ENCODE measurements at regions not wholly inside any gene's neighbourhood (a gene's known extent, or its start where the extent isn't known, plus 50 kb on each side); places are given as distances from the start of the nearest gene placed in this dataset.

DNA sequence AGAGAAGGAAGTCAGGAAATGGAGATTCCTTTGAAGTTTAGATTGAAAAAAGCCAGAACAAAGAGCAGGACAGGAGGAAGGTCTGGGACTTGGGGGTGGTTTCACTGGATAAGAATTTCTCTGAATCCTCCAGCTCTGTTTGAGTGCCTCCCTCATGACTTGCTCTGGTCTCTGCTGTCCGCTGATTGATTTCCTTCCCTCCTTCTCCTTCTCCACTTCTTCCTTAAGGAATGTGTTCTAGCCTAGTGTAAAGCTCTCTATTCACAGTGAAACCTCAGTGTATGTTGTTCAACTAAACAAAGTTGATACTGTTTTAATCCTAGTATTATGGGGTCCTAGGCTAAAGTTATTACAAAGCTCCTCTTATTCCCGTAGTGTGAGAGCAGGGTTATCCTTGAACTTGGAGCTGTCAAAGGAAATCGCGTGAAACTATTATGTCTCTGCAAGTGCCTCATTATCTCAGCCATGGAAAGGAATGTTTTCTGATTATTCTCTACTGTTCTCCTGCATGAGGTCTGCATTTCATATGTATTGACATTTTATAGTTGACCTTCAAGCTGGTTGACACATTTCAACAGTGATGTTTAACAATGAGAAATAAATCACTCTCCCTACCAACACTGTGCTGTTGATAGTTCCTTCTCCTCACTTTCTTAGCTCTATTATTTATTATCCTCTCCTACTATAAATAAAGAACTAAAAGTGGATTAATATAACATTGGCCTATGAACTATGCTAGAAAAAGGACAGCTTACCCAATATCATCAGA, 82.7 kb upstream of the KCTD3 start:
- Mint-ChIP-seq H3K9me3 (ENCODE audit: unreplicated experiment) (no peaks in the 10 kb centered on the region), H3K36me3 (ENCODE audit: unreplicated experiment) (no peaks in the 10 kb centered on the region), H3K27me3 (ENCODE audit: unreplicated experiment) (no peaks in the 10 kb centered on the region), H3K27ac (ENCODE audit: unreplicated experiment) (no peak overlapping the region), H3K4me1 (ENCODE audit: low read depth, unreplicated experiment) (no peaks in the 10 kb centered on the region), H3K4me3 (ENCODE audit: unreplicated experiment) (no peak overlapping the region)
- DNase-seq, result no peak
- TF ChIP-seq, protein P1, sequence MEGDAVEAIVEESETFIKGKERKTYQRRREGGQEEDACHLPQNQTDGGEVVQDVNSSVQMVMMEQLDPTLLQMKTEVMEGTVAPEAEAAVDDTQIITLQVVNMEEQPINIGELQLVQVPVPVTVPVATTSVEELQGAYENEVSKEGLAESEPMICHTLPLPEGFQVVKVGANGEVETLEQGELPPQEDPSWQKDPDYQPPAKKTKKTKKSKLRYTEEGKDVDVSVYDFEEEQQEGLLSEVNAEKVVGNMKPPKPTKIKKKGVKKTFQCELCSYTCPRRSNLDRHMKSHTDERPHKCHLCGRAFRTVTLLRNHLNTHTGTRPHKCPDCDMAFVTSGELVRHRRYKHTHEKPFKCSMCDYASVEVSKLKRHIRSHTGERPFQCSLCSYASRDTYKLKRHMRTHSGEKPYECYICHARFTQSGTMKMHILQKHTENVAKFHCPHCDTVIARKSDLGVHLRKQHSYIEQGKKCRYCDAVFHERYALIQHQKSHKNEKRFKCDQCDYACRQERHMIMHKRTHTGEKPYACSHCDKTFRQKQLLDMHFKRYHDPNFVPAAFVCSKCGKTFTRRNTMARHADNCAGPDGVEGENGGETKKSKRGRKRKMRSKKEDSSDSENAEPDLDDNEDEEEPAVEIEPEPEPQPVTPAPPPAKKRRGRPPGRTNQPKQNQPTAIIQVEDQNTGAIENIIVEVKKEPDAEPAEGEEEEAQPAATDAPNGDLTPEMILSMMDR (IDR thresholded peaks at IDR 0.05; ENCODE audit: partially characterized antibody, unreplicated experiment), result no peak

- Mint-ChIP-seq H3K36me3 (ENCODE audit: unreplicated experiment) (peaks cover 12% of the 10 kb centered on the region), H3K27ac (ENCODE audit: unreplicated experiment) (no peak overlapping the region), H3K4me3 (ENCODE audit: unreplicated experiment) (no peak overlapping the region), H3K4me1 (ENCODE audit: low read depth, unreplicated experiment) (no peaks in the 10 kb centered on the region), H3K9me3 (ENCODE audit: unreplicated experiment) (peaks cover 5% of the 10 kb centered on the region), H3K27me3 (ENCODE audit: unreplicated experiment) (no peaks in the 10 kb centered on the region)
- TF ChIP-seq, protein P1 (IDR thresholded peaks at IDR 0.05; ENCODE audit: partially characterized antibody, unreplicated experiment), result no peak
- DNase-seq, result no peak
Measured at GRCh38 chr1:215487466-215487865, 79.6 kb upstream of the KCTD3 start.

DNA sequence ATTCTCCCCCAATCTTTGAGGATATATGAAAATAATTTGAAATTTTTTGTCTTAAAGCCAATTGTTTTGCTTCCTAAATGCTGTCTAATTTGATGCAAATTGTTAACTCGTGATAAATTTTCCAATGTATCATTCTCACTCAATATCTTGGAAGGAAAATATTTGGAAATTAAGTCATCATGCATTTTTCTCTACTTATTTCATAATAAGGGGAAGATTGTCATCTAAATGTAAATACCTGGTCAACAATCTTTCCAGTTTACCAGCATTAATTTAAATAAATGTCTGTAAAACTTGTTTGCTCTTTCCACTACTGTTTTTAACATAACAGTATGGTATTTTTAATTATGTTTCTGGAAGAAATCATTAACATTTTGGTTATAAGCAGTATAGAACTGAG, 78.3 kb upstream of the KCTD3 start:
- Mint-ChIP-seq H3K4me1 (ENCODE audit: low read depth, unreplicated experiment) (no peaks in the 10 kb centered on the region), H3K27me3 (ENCODE audit: unreplicated experiment) (no peaks in the 10 kb centered on the region), H3K27ac (ENCODE audit: unreplicated experiment) (no peak overlapping the region), H3K36me3 (ENCODE audit: unreplicated experiment) (peaks cover 12% of the 10 kb centered on the region), H3K9me3 (ENCODE audit: unreplicated experiment) (peaks cover 5% of the 10 kb centered on the region), H3K4me3 (ENCODE audit: unreplicated experiment) (no peak overlapping the region)
- no peak for DNase-seq
- TF ChIP-seq, protein P1 (IDR thresholded peaks at IDR 0.05; ENCODE audit: partially characterized antibody, unreplicated experiment), result no peak

- no peak overlapping the region for H3K27ac Mint-ChIP-seq (ENCODE audit: unreplicated experiment)
Measured at GRCh38 chr1:215489771-215490565, 77.1 kb upstream of the KCTD3 start.

More at GRCh38 chr1:215489771-215490565, 77.1 kb upstream of the KCTD3 start:
- Mint-ChIP-seq H3K27me3 (ENCODE audit: unreplicated experiment) (no peaks in the 10 kb centered on the region), H3K4me3 (ENCODE audit: unreplicated experiment) (no peak overlapping the region), H3K36me3 (ENCODE audit: unreplicated experiment) (peaks cover 12% of the 10 kb centered on the region), H3K9me3 (ENCODE audit: unreplicated experiment) (peaks cover 5% of the 10 kb centered on the region), H3K4me1 (ENCODE audit: low read depth, unreplicated experiment) (no peaks in the 10 kb centered on the region)
- TF ChIP-seq, protein P1 (IDR thresholded peaks at IDR 0.05; ENCODE audit: partially characterized antibody, unreplicated experiment), result no peak
- DNase-seq, result no peak
